Esophagus muscularis mucosa (tissue), 4 donors: ENCODE measurements at regions not wholly inside any gene's neighbourhood (a gene's known extent, or its start where the extent isn't known, plus 50 kb on each side); places are given as distances from the start of the nearest gene placed in this dataset.
"Not testable (repeated sequence)": the region's sequence is repeated elsewhere in the genome, so short reads cannot be mapped to it uniquely, and the experiment has no call there.

Source experiments
- DNase-seq: peaks from one replicate; pipeline ENCODE4 v3.0.0-alpha.2; 2017; ENCODE audit errors: extremely low spot score
- H3K27ac ChIP-seq, 4 donors: fragments of 200-600 bp; sonication (generic); replicated peaks in 1 of 4; 1 replicate in 3 of 4; 2 replicates in 1 of 4; pipeline ENCODE4 v1.5.1; 2016 to 2019; ENCODE audit warnings: mild to moderate bottlenecking in 1 of 4
- H3K27me3 ChIP-seq, 4 donors: fragments of 200-600 bp; sonication (generic); one replicate each; pipeline versions ENCODE4 v1.5.1 to v1.6.0; 2016 to 2019
- H3K36me3 ChIP-seq, 4 donors: fragments of 200-600 bp; sonication (generic); one replicate each; pipeline ENCODE4 v1.5.1; 2016 to 2019
- H3K4me1 ChIP-seq, 4 donors: fragments of 200-600 bp; sonication (generic); one replicate each; pipeline ENCODE4 v1.5.1; 2016 to 2019
- H3K4me3 ChIP-seq, 4 donors: fragments of 200-600 bp; sonication (generic); 1 replicate in 2 of 4; 2 replicates in 2 of 4; pipeline ENCODE4 v1.5.1; 2016 to 2019; ENCODE audit warnings: mild to moderate bottlenecking in 4 of 4, moderate library complexity in 1 of 4
- H3K9me3 ChIP-seq, 4 donors: fragments of 200-600 bp; sonication (generic); 1 replicate in 3 of 4; 2 replicates in 1 of 4; pipeline ENCODE4 v1.5.1; 2016 to 2019
- WGBS: methylation state at CpG from one replicate; pipeline ENCODE4 v1.1.5; 2018; 5-methylcytosine and 5-hydroxymethylcytosine counted together
- intact Hi-C: fragments of 100-400 bp; cut with DNase I; formaldehyde crosslinking; loops from one replicate; pipeline ENCODE4 v1.15.1; 2023
- TF ChIP-seq, protein P1 (sequence below), 3 experiments: fragments of 200-600 bp in 2 of 3; fragments of 450-650 bp in 1 of 3; sonication (generic) in 2 of 3; IDR thresholded peaks; one replicate each; pipeline ENCODE4 v1.5.1; 2017 to 2019; ENCODE audit warnings: antibody characterized with exemption in 3 of 3, mild to moderate bottlenecking in 2 of 3, moderate library complexity in 1 of 3

GRCh38 chr1:121086249-121086648 lies 97.9 kb downstream of the FAM72B start:
- H3K4me3 ChIP-seq, DNase-seq, H3K4me1 ChIP-seq, H3K36me3 ChIP-seq, H3K9me3 ChIP-seq, H3K27ac ChIP-seq, intact Hi-C loops, H3K27me3 ChIP-seq: not testable (repeated sequence)
- 46% methylated on average over 1 of the region's 3 CpGs for WGBS

DNA sequence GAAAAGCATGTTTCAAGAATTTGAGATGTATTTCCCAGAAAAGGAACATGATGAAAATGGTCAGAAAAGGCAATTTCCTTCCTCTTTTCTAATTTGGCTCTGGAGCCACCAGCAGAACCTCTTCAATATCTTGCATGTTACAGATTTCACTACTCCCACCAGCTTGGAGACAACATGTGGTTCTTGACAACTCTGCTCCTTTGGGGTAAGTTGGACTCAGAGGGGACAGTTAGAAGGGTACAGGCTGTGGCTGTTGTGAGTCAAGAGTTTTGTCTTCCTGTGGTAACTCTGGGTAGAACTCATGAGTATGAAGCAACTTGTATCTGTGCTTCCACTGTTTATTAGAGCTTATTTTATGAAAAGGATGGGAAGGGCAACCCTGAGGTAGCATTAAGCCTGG lies 96.9 kb downstream of the FAM72B start:
- H3K27ac ChIP-seq, intact Hi-C loops, H3K36me3 ChIP-seq, H3K4me3 ChIP-seq, H3K9me3 ChIP-seq, H3K4me1 ChIP-seq, DNase-seq, H3K27me3 ChIP-seq: not testable (repeated sequence)

DNA sequence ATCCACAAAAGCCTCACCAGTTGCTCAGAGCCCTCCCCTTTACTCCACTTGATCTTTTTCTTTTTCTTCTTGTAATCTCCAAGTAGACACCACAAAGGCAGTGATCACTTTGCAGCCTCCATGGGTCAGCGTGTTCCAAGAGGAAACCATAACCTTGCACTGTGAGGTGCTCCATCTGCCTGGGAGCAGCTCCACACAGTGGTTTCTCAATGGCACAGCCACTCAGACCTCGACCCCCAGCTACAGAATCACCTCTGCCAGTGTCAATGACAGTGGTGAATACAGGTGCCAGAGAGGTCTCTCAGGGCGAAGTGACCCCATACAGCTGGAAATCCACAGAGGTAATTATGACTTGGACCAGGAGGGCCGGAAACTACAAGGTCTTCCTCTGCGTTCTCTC lies 95.6 kb downstream of the FAM72B start:
- intact Hi-C loops: not testable (repeated sequence)

DNA sequence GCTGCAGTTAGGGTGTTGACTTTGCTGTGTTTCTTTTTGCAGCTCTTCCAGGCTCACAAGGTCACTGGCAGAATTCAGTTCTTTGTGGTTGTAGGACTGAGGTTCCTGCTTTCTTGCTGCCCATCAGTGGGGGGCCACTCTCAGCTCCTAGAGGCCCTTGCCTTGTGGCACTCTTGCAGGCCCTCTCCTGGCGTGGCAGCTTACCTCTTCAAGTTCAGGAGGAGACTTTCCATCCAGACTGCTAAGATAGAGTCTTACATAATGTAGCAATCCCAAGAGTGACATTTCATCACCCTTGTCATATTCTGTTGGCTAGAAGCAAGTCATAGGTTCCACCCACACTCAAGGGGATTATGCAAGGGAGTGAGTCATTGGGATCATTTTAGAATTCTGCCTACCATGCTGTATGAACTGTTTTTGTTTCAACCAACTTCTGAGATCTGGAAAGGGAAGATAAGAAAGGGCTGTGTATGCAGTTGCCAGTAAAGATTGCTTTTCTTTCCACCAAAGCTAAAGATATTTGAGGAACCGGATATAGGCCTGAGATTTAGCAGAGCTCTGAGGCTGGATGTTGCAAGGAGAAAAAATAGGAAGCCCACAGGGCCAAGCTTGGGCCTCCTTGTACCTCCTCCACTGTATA lies 91.7 kb downstream of the FAM72B start:
- intact Hi-C loops, H3K9me3 ChIP-seq, H3K36me3 ChIP-seq, H3K4me1 ChIP-seq, H3K27me3 ChIP-seq, H3K27ac ChIP-seq, H3K4me3 ChIP-seq, DNase-seq: not testable (repeated sequence)
- WGBS: 86% methylated on average over 1 of the region's 2 CpGs

More for the DNA sequence above, 95.6 kb downstream of the FAM72B start:
- not testable (repeated sequence) for H3K27me3 ChIP-seq, H3K9me3 ChIP-seq, DNase-seq, H3K4me3 ChIP-seq, H3K4me1 ChIP-seq, H3K36me3 ChIP-seq, H3K27ac ChIP-seq
- WGBS: no CpG with 5 or more reads among the region's 5 CpGs

GRCh38 chr1:121095014-121095413 lies 89.1 kb downstream of the FAM72B start:
- H3K36me3 ChIP-seq, intact Hi-C loops, DNase-seq, H3K4me1 ChIP-seq, H3K27ac ChIP-seq, H3K27me3 ChIP-seq, H3K9me3 ChIP-seq, H3K4me3 ChIP-seq: not testable (repeated sequence)
- 82% methylated on average over 2 of the region's 2 CpGs for WGBS

GRCh38 chr1:121097127-121097866 lies 86.8 kb downstream of the FAM72B start:
- H3K27me3 ChIP-seq, H3K4me1 ChIP-seq, H3K36me3 ChIP-seq, H3K9me3 ChIP-seq, intact Hi-C loops: not testable (repeated sequence)
- TF ChIP-seq, protein P1, sequence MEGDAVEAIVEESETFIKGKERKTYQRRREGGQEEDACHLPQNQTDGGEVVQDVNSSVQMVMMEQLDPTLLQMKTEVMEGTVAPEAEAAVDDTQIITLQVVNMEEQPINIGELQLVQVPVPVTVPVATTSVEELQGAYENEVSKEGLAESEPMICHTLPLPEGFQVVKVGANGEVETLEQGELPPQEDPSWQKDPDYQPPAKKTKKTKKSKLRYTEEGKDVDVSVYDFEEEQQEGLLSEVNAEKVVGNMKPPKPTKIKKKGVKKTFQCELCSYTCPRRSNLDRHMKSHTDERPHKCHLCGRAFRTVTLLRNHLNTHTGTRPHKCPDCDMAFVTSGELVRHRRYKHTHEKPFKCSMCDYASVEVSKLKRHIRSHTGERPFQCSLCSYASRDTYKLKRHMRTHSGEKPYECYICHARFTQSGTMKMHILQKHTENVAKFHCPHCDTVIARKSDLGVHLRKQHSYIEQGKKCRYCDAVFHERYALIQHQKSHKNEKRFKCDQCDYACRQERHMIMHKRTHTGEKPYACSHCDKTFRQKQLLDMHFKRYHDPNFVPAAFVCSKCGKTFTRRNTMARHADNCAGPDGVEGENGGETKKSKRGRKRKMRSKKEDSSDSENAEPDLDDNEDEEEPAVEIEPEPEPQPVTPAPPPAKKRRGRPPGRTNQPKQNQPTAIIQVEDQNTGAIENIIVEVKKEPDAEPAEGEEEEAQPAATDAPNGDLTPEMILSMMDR (IDR thresholded peaks at IDR 0.05): peak; percentile 53 to 89 (median 56)
- H3K4me3 ChIP-seq: peak overlapping the region; percentile 47 to 60 (median 52)
- DNase-seq: peak; percentile 93
- peak overlapping the region; percentile 48 to 79 (median 74) for H3K27ac ChIP-seq
- no CpG with 5 or more reads among the region's 69 CpGs for WGBS

- no CpG with 5 or more reads among the region's 21 CpGs for WGBS
These were observed 86.3 kb downstream of the FAM72B start for GRCh38 chr1:121097867-121098215.

GRCh38 chr1:121109025-121109424 lies 75.1 kb downstream of the FAM72B start:
- H3K27me3 ChIP-seq, DNase-seq, intact Hi-C loops, H3K4me1 ChIP-seq, H3K36me3 ChIP-seq, H3K4me3 ChIP-seq, H3K9me3 ChIP-seq, H3K27ac ChIP-seq: not testable (repeated sequence)
- WGBS: 75% methylated on average over 1 of the region's 1 CpG

More at GRCh38 chr1:121097867-121098215, 86.3 kb downstream of the FAM72B start:
- H3K27me3 ChIP-seq, DNase-seq, intact Hi-C loops, H3K36me3 ChIP-seq, H3K4me1 ChIP-seq, H3K9me3 ChIP-seq: not testable (repeated sequence)
- Histone ChIP-seq H3K27ac (peak overlapping the region in 2 of 4 donors; percentile 48 to 79), H3K4me3 (peak overlapping the region; percentile 47 to 60 (median 52))
